HG02623 (cell line): ENCODE measurements at regions not wholly inside any gene's neighbourhood (a gene's known extent, or its start where the extent isn't known, plus 50 kb on each side); places are given as distances from the start of the nearest gene placed in this dataset.
"Not testable (repeated sequence)": the region's sequence is repeated elsewhere in the genome, so short reads cannot be mapped to it uniquely, and the experiment has no call there.

ENCODE experiments used
- ATAC-seq: cut with Tn5 transposase; IDR thresholded peaks from one replicate; pipeline ENCODE4 v1.9.1; 2021; ENCODE audit warnings: moderate library complexity; ENCODE audit not compliant: unreplicated experiment

GRCh38 chr16:60816461-60816860 lies 1219.8 kb downstream of the CDH8 start:
- no peak for ATAC-seq

GRCh38 chr16:60815865-60816264 lies 1220.4 kb downstream of the CDH8 start:
- no peak for ATAC-seq

GRCh38 chr16:60815033-60815432 lies 1221.2 kb downstream of the CDH8 start:
- no peak for ATAC-seq

GRCh38 chr16:60811657-60812056 lies 1224.6 kb downstream of the CDH8 start:
- no peak for ATAC-seq

- ATAC-seq, result no peak
Observed at GRCh38 chr16:60811051-60811608, 1225.1 kb downstream of the CDH8 start.

- no peak for ATAC-seq
Observed at GRCh38 chr16:60810250-60810649, 1226.0 kb downstream of the CDH8 start.

- ATAC-seq, result no peak
Observed at GRCh38 chr16:60792437-60792836, 1243.8 kb downstream of the CDH8 start.

GRCh38 chr16:60788631-60789030 lies 1247.6 kb downstream of the CDH8 start:
- ATAC-seq, result no peak

- ATAC-seq, result no peak
Observed at GRCh38 chr16:60776281-60776680, 1260.0 kb downstream of the CDH8 start.

- no peak for ATAC-seq
Observed at GRCh38 chr16:60771138-60771537, 1265.1 kb downstream of the CDH8 start.

- not testable (repeated sequence) for ATAC-seq
Observed at GRCh38 chr16:60770384-60770783, 1265.9 kb downstream of the CDH8 start.

- ATAC-seq, result no peak
Observed at GRCh38 chr16:60763869-60764268, 1272.4 kb downstream of the CDH8 start.

- no peak for ATAC-seq
Observed at GRCh38 chr16:60755907-60756306, 1280.3 kb downstream of the CDH8 start.

GRCh38 chr16:60748366-60748765 lies 1287.9 kb downstream of the CDH8 start:
- no peak for ATAC-seq

- no peak for ATAC-seq
Observed at GRCh38 chr16:60744198-60744597, 1292.0 kb downstream of the CDH8 start.

GRCh38 chr16:60741810-60742209 lies 1294.4 kb downstream of the CDH8 start:
- no peak for ATAC-seq

GRCh38 chr16:60739737-60740683 lies 1296.2 kb downstream of the CDH8 start:
- ATAC-seq, result no peak

- ATAC-seq, result no peak
Observed at GRCh38 chr16:60731329-60732050, 1304.7 kb downstream of the CDH8 start.

GRCh38 chr16:60729051-60729450 lies 1307.2 kb downstream of the CDH8 start:
- ATAC-seq, result no peak

- no peak for ATAC-seq
Observed at GRCh38 chr16:60727851-60728250, 1308.4 kb downstream of the CDH8 start.

- no peak for ATAC-seq
Observed at GRCh38 chr16:60720060-60720459, 1316.2 kb downstream of the CDH8 start.

- ATAC-seq, result no peak
Observed at GRCh38 chr16:60717808-60718207, 1318.4 kb downstream of the CDH8 start.
